Spinal cord (tissue), 9 donors: ENCODE measurements at regions not wholly inside any gene's neighbourhood (a gene's known extent, or its start where the extent isn't known, plus 50 kb on each side); places are given as distances from the start of the nearest gene placed in this dataset.
"Not testable (repeated sequence)": the region's sequence is repeated elsewhere in the genome, so short reads cannot be mapped to it uniquely, and the experiment has no call there.

Experiments
- DNase-seq, 6 donors: peaks; one replicate each; pipeline versions ENCODE4 v3.0.0 to v3.0.0-alpha.2; 2013 to 2015; ENCODE audit warnings: low spot score in 6 of 6, low read depth in 4 of 6
- H3K27ac ChIP-seq: one replicate; pipeline ENCODE4 v1.5.1; 2013; ENCODE audit warnings: low read depth, low read length, control low read depth
- H3K27me3 ChIP-seq: one replicate; pipeline ENCODE4 v1.6.1; 2013; ENCODE audit warnings: low read length; ENCODE audit not compliant: control insufficient read depth, insufficient read depth
- H3K36me3 ChIP-seq: one replicate; pipeline ENCODE4 v1.6.1; 2013; ENCODE audit warnings: low read length; ENCODE audit not compliant: control insufficient read depth, insufficient read depth
- H3K4me1 ChIP-seq: one replicate; pipeline ENCODE4 v1.6.1; 2013; ENCODE audit warnings: low read length; ENCODE audit not compliant: control insufficient read depth, insufficient read depth
- H3K4me3 ChIP-seq: one replicate; pipeline ENCODE4 v1.5.1; 2013; ENCODE audit warnings: low read depth, low read length, control low read depth
- H3K9me3 ChIP-seq: one replicate; pipeline ENCODE4 v1.6.1; 2013; ENCODE audit warnings: low read length; ENCODE audit not compliant: control insufficient read depth, insufficient read depth
- WGBS: methylation state at CpG from one replicate; pipeline ENCODE4 v1.1.5; 2013; ENCODE audit warnings: missing lambda C conversion rate; ENCODE audit not compliant: insufficient coverage; 5-methylcytosine and 5-hydroxymethylcytosine counted together
- donor health status: healthy.

GRCh38 chr4:127335732-127336131 is 297.0 kb upstream of the INTU start:
- H3K27me3 ChIP-seq, result no peaks in the 10 kb centered on the region
- no CpG with 5 or more reads among the region's 1 CpG for WGBS

GRCh38 chr4:127343123-127343522 is 289.6 kb upstream of the INTU start:
- H3K27me3 ChIP-seq, result not testable (repeated sequence)

More at GRCh38 chr4:127335732-127336131, 297.0 kb upstream of the INTU start:
- no peaks in the 10 kb centered on the region for H3K9me3 ChIP-seq
- no peaks in the 10 kb centered on the region for H3K36me3 ChIP-seq
- DNase-seq, result no peak
- H3K27ac ChIP-seq, result no peak overlapping the region
- H3K4me3 ChIP-seq, result no peak overlapping the region
- H3K4me1 ChIP-seq, result no peaks in the 10 kb centered on the region

GRCh38 chr4:127344071-127344470 is 288.7 kb upstream of the INTU start:
- Histone ChIP-seq H3K27me3 (no peaks in the 10 kb centered on the region), H3K36me3 (no peaks in the 10 kb centered on the region), H3K9me3 (no peaks in the 10 kb centered on the region), H3K4me1 (no peaks in the 10 kb centered on the region), H3K4me3 (no peak overlapping the region), H3K27ac (no peak overlapping the region)
- WGBS, result 100% methylated on average over 1 of the region's 3 CpGs
- no peak for DNase-seq

More at GRCh38 chr4:127343123-127343522, 289.6 kb upstream of the INTU start:
- not testable (repeated sequence) for H3K4me3 ChIP-seq, H3K27ac ChIP-seq, DNase-seq, H3K9me3 ChIP-seq, H3K36me3 ChIP-seq, H3K4me1 ChIP-seq
- WGBS, result no CpG with 5 or more reads among the region's 3 CpGs

- no peaks in the 10 kb centered on the region for H3K9me3 ChIP-seq
- H3K4me3 ChIP-seq, result no peak overlapping the region
- no CpG with 5 or more reads among the region's 2 CpGs for WGBS
- H3K4me1 ChIP-seq, result no peaks in the 10 kb centered on the region
- no peaks in the 10 kb centered on the region for H3K27me3 ChIP-seq
- no peaks in the 10 kb centered on the region for H3K36me3 ChIP-seq
- peak in 1 of 6 donors; percentile 34 for DNase-seq
- no peak overlapping the region for H3K27ac ChIP-seq
These were observed 284.8 kb upstream of the INTU start for GRCh38 chr4:127347936-127348335.

- Histone ChIP-seq H3K4me3 (no peak overlapping the region), H3K27me3 (no peaks in the 10 kb centered on the region), H3K9me3 (no peaks in the 10 kb centered on the region), H3K27ac (no peak overlapping the region), H3K36me3 (no peaks in the 10 kb centered on the region), H3K4me1 (no peaks in the 10 kb centered on the region)
- DNase-seq, result no peak
- WGBS, result 82% methylated on average over 3 of the region's 7 CpGs
These were observed 280.3 kb upstream of the INTU start for GRCh38 chr4:127352220-127353113.

- Histone ChIP-seq H3K27ac (no peak overlapping the region), H3K9me3 (peaks cover 2% of the 10 kb centered on the region), H3K27me3 (no peaks in the 10 kb centered on the region), H3K4me1 (no peaks in the 10 kb centered on the region), H3K4me3 (no peak overlapping the region), H3K36me3 (no peaks in the 10 kb centered on the region)
- WGBS, result no CpG with 5 or more reads among the region's 2 CpGs
- peak in 5 of 6 donors; percentile 12 to 83 (median 31) for DNase-seq
These were observed 277.0 kb upstream of the INTU start for GRCh38 chr4:127355743-127356142.

- Histone ChIP-seq H3K4me1 (no peaks in the 10 kb centered on the region), H3K27ac (no peak overlapping the region), H3K27me3 (no peaks in the 10 kb centered on the region), H3K36me3 (no peaks in the 10 kb centered on the region), H3K9me3 (peaks cover 2% of the 10 kb centered on the region), H3K4me3 (no peak overlapping the region)
- DNase-seq, result no peak
These were observed 275.0 kb upstream of the INTU start for GRCh38 chr4:127357765-127358164.

GRCh38 chr4:127362686-127363085 is 270.1 kb upstream of the INTU start:
- Histone ChIP-seq H3K27ac (no peak overlapping the region), H3K9me3 (peaks cover 2% of the 10 kb centered on the region), H3K36me3 (no peaks in the 10 kb centered on the region), H3K4me1 (no peaks in the 10 kb centered on the region), H3K4me3 (no peak overlapping the region), H3K27me3 (no peaks in the 10 kb centered on the region)
- DNase-seq, result no peak

GRCh38 chr4:127364397-127364796 is 268.4 kb upstream of the INTU start:
- DNase-seq, result no peak
- Histone ChIP-seq H3K36me3 (no peaks in the 10 kb centered on the region), H3K9me3 (peaks cover 2% of the 10 kb centered on the region), H3K4me1 (no peaks in the 10 kb centered on the region), H3K27ac (no peak overlapping the region), H3K27me3 (no peaks in the 10 kb centered on the region), H3K4me3 (no peak overlapping the region)
- WGBS, result 86% methylated on average over 3 of the region's 3 CpGs

GRCh38 chr4:127364911-127365310 is 267.8 kb upstream of the INTU start:
- no peak for DNase-seq
- H3K4me3 ChIP-seq, result no peak overlapping the region
- H3K27ac ChIP-seq, result no peak overlapping the region
- H3K36me3 ChIP-seq, result no peaks in the 10 kb centered on the region
- H3K9me3 ChIP-seq, result peaks cover 2% of the 10 kb centered on the region
- H3K27me3 ChIP-seq, result no peaks in the 10 kb centered on the region
- no peaks in the 10 kb centered on the region for H3K4me1 ChIP-seq
